NCI-H82 treated with DMSO at 0.1 percent for 48 hours (cell line): ENCODE measurements at regions not wholly inside any gene's neighbourhood (a gene's known extent, or its start where the extent isn't known, plus 50 kb on each side); places are given as distances from the start of the nearest gene placed in this dataset.

Source experiments
- DNase-seq: peaks from one replicate; lab custom pipeline; 2025; ENCODE audit not compliant: unreplicated experiment; lab: John Stamatoyannopoulos, UW

DNA sequence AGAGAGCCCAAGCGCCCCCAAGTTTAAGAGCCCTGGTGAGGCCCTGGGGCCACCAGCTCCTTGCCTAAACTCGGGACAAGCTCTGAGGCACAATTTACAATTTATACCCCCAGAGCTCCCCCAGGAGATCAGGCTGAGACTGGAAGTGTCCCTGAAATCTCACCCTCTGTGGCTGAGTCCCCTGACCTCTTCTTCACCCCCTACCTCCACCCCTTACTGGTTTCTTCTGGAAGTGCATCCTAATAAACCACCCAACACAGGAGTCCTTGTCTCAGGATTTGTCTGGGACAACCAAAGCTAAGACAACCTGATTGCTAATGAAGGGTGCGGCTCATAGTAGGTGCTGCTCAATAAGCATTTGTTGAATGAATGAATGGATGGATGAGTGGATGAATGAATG lies 206.4 kb downstream of the BCL11B start:
- no peak for DNase-seq

DNA sequence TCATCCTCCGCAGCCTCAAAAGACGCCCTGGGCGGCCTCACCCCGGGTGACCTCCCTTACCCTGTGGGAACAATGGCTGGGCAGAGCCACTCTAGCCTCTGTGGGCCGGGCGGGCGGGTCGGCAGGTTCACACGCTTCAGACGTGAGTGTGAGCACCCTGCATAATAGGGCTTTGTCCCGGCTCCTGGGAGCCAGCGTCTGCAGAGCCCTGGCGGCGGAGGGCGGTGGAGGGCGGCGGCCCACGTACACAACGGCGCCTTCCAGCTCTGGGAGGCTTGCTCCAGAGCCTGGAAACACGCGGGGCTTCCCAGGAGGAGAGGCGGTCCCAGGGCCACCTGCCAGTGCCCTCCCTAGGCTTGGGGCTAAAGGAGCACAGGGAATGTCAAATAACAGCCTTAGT lies 205.6 kb downstream of the BCL11B start:
- DNase-seq: no peak

DNA sequence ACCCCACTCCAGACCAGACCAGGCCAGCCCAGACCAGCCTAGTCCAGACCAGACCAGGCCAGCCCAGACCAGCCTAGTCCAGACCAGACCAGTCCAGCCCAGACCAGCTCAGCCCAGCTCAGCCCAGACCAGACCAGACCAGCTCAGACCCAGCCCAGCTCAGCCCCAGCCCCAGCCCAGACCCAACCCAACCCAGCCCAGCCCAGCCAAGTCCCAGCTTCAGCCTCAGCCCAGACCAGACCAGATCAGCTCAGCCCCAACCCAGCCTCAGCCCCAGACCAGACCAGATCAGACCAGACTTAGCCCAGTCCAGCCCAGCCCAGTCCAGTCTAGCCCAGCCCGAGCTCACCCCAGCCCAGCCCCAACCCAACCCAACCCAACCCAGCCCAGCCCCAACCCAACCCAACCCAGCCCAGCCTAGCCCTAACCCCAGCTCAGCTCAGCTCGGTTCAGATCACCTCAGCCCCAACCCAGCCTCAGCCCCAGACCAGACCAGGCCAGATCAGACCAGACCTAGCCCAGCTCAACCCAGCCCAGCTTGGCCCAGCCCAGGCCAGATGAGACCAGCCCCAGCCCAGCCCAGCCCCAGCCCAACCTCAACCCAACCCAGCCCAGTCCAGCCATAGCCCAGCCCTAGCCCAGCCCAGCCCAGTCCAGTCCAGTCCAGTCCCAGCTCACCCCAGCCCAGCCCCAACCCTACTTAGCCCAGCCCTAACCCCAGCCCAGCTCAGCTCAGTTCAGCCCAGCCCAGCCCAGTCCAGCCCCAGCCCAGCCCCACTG lies 204.7 kb downstream of the BCL11B start:
- DNase-seq: no peak

DNA sequence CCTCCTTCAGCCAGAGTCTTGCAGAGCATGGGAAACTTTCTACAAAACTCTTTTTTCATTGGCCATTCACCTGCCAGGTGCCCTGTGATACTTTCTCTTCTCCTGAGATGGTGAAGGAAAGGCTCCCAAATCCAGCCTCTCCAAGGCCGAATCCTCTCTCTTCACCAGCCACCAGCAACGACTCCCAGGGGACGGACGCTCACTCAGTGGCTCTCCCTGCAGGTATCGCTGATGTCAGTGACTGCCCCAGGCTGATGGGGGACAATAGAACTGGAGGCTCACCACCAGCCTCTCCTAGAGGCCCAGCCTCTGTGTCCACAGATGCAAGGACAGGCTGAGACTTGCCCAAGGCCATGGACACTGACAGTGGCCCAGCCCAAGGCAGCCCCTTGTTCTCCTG lies 204.1 kb downstream of the BCL11B start:
- DNase-seq: no peak

DNA sequence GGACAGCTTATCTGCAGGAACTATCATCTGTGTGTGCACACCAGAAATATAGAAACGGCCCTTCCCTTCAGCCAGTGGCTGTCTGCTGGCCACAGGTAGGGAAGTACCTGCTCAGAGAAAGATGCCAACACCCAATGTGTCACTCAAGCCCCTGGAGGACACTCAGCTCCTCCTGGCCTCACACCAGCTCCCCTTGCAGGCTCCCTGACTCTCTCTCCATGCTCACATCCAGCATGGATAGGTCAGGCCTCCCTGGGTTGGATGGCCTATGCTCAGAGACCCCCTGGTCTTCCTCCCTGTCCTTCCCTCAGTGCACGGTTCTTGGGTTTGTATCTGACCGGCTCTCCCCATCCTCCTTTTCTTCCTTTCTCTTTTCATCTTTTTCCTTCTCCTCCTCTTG lies 202.1 kb downstream of the BCL11B start:
- no peak for DNase-seq

DNA sequence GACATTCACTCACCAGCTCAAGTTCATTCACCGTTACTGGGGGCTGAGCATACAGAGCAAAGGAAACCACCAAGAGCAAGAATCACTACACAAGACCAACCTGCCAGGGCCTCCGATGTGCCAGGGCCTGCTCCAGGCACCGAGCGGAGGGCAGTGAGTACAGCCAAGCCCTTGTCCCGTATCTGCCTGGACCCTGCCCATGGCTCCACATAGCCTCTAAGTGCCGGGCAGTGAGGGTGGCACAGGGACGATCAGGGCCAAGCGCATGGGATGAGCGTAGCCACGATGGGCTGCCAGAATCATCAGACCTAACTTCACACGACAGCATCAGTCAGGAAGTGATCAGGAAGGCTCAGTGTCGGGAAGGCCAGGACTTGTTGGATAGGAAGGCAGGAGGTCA lies 199.6 kb downstream of the BCL11B start:
- no peak for DNase-seq

DNA sequence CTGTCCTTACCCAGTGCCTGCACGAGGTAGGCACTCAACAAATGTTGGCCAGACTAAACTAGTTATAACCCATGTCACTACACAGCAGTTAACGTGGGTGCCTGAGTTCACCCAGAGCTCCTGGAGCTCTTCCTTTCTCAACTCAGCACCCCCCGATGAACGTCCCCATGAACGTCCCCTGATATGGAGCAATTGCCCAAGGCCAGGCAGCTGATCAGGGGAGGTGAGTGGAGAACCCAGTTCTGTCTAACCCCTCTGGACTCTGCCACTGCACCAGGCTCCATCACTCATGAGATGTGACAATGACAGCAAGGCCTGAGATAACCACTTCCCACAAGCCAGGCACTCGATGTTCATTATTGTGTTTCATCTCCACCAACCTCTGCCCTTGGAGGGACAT lies 199.0 kb downstream of the BCL11B start:
- no peak for DNase-seq

DNA sequence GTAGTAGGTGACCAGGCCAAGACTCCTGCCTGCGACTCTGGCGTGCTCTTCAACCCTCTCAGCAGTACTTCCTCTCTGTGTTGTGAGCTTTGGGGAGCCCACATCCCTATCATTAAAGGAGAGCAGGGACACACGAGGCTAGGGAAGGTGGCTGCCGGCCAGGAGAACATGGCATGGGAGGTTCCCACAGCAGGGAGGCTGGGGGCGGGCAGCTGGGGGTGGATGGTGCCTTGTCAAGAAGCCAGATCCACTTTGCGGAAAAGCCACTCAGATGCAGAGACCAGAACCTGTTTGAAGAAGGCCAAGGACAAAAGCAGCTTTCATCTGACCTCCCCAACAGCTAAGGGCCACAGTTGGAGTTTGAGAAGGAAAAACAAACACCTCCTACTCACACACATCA lies 198.6 kb downstream of the BCL11B start:
- no peak for DNase-seq

DNA sequence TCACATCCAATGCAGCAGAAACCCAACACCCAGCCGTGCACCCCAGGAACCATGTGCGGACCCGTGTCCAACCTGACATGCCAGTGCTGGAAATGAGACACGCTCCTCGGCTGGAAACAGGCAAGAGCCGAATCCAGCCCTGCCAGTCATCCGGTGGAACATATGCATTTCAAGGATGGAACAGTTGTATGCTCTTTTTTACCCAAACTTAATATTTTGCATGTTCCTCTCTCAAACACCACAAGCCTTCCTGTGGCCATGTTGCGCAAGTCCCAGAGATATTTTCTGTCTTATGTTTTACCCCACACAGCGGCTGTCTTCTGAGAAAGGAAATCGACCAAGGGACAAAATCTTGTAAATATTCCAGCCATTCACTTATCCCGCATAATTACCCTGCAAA lies 196.9 kb downstream of the BCL11B start:
- no peak for DNase-seq

DNA sequence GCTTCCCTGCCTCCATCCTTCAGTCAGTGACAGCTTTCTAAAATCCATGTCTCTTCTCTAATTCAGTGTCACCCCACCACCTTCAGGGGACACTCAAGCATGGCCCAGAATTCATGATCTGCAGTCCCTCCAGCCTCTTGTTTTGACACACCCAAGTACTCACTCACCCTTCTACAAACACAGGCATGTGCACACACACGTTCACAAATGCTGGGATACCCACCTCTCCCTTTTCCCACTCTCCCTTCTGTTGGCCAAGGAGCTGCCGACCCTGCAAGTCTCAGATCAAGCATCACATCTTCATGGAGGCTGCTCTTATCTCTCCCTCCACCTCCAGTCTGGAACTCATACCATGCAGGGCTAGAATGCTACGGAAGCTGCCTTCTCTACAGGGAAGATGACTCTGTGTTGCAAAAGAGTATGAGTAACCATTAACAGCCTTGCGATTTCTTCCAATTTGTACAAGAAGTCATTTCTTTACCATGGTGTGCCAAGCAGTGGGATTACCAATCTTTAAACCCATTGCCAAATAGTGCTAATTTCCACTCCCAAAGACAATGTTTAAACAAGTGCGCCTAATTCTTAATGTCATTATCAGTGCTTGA lies 196.1 kb downstream of the BCL11B start:
- no peak for DNase-seq

DNA sequence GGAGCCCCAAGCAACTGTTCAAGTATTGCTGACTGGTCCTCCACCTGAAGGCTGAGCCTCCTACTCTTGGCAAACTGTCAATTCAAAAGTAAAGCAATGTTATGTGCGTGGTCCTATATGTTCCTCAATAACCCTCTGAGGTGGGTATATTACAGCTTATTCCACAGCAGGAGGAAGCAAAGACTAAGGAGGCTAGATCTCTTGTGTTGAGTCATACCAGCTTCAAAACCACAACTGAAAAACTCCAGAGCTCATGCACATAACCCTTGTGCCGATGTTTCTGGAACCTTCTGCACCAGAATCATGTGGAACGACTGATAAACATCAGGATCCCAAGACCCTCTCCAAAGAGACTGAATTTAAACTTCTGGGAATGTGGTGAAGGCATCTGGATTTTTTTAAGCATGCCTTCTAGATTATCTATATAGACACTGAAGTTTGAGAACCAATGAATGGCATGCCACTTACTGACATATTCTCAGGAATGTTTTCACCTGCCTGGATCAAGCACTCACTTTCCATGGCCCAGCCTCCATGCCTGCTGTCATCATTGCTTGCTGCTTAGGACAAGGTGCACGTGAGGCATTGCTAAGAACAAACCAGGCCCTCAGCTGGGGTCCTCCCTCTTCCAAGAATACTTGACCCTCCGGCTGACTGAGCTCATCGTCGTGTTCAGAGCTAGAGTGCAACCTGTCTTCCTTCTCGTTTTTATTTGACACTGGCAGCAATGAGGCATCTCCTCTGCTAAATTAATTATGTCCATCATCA lies 194.7 kb downstream of the BCL11B start:
- DNase-seq: no peak

DNA sequence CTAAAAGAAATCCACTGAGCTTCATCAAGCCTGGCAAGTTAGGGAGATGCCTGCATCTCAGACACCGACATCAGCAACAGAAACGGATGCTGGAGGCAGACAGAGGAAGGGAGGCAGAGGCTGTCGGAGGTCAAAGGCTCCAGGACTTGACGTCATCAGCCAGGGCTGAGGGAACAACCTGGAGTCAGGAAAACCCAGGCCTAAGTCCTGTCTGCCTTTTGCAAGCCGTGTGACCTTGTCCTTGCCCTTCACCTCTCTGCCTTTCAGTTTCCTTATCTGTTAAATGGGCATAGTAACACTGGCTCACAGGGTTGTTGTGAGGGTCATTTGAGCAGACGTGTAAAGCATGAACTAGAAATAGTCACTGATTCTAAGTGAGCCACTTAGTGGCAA lies 194.2 kb downstream of the BCL11B start:
- DNase-seq: no peak

DNA sequence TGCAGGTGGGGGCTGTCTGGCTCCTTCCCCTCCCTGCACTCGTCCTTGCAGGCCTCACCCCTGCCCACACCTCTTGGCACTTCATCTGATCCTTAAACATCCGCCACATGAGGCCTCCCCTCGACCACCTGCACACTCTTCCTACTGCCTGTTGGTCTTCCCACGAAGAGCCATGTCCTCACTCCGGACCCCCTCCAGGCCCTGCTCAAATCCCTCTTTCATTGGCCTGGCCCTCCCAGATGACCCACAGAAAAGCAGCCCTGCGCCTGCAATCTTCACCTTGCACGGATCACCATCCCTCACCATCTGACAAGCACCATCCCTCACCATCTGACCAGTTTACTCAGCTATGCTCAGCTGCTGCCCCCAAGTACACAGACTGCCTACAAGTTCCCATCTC lies 193.6 kb downstream of the BCL11B start:
- DNase-seq: no peak

DNA sequence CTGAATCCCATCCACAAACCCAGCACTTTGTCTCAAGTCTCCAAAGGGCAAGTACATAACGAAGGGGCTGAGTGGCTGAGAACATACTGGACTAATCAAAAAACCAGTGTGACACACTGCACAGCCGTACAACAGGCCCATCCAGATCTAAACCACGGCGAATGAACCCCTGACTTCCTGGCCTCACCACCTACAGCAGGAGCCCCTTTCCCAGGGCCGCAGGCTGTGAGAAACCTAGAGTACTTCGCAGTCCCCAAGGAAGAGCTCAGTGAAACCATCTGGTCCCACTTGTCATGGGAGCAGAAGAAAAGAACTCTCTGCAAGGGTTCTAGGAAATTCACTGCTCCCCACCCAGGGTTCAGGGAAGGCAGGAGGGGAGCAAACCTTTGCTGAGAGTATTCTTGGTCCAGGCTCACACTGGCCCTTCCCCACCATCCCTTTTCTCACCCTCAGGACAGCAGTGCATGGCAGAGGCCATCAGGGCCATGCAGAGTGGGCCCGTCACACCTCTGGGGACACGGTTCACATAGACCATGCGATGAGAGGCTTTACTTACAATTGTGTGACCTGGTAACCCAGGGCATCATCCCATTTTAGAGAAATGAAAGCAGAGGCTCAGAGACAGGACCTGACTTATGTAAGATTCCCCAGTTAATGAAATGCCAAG lies 192.8 kb downstream of the BCL11B start:
- no peak for DNase-seq

DNA sequence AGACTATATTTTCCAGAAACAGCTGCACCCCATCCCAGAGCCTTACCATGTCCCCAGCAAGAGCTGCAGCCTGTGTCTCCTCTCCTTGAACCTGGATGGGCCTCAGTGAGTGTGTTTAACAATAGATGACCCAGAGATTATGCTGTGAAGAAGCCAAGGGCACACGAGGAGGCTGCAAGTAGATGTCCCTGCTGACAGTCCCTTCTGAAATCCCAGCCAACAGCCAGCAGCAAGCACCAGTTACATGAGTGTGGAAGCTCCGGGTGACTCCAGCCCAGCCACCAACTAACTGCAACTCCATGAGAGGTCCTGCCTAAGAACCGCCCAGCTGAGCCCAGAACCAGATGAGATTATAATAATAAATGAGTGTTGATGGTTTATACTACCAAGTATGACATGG lies 191.7 kb downstream of the BCL11B start:
- DNase-seq: no peak

DNA sequence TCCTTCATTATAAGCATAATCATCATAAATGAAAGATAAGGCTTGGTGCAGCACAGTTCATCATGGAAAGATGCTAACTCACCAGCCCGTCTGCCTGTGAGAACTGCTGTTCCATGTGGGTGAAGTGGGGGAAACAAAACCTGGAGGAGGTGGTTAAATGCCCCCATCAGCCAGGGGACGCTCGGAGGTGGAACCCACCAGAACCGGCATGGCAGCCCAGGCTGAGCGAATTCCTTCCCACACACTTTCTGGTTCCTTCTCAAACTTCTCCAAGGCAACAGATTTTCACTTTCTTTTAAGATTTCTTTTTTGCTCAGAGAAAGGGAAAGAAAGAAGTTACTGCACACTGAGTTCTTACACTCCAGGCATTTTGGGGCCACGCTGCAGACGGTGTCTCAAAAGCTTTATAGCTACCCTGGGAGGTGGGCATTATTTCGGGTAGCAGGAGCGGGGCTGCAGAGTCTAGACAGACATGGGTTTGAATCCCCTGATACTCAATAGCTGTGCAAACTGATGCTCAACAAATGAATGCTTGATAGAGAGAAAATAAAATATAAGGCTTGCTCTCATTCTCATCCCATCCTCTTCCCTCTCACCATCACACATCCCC lies 190.7 kb downstream of the BCL11B start:
- no peak for DNase-seq

DNA sequence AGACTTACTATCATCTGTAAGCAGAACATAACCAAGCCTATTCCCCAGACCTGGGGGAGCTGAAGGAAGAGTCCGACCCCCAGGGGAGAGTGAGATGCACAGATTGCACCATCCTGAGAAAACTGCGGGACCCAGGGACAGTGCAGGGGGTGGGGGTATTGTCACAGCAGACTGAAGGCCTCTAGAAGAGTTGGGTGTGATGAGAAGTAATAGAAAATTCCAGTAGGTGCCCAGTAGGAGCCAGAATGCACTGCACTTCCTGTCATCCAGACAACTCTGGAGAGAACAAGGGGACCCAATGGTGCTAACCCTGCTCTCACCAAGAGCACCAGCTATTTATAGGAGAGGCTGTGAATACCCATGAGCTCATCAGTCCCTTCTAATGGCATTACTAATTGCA lies 190.1 kb downstream of the BCL11B start:
- no peak for DNase-seq

DNA sequence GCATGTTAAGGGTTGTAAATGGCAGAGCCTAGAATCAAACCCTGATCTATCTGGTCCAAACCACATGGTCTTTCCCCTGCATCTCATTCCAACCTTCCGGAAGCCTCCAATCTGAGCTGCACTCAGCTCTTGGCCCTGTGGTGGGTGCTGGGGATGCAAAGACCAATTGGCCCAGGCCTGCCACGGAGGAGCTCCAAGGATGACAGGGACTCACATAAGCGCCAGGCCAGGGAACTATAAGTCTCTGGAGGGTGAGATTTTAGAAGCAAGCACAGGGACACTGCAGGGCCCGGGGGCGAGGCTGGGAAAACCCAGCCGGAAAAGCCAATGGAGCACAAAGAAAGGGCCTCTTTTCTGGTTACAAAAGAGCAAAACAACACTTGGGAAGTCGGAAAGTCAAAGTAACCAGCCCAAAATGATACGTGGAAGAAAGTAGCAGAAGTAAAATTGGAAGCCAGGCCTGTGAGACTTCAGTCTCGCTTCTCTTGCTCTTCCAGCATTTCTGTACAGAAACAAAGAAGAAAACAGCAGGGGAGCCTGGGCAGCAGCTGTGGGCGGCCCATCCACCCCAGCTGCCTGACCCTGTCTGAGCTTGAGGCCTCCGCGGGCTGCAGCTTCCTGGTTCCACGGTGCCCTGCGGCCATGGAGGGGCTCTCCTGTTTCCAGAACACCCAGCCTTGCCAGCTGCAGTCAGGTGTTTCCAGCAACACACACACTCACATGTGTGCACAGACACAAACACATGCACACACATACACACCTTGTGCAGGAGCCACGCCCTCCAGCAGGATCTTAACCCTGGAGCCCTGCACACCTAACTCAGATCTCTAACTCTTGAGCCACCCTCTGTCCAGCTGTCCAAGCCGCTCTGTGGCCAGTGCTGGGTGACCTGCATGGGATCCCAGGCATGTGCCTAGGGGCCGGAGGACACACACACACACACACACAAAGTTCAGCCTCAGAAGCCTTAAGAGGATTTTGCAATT lies 178.2 kb downstream of the BCL11B start:
- DNase-seq: no peak

DNA sequence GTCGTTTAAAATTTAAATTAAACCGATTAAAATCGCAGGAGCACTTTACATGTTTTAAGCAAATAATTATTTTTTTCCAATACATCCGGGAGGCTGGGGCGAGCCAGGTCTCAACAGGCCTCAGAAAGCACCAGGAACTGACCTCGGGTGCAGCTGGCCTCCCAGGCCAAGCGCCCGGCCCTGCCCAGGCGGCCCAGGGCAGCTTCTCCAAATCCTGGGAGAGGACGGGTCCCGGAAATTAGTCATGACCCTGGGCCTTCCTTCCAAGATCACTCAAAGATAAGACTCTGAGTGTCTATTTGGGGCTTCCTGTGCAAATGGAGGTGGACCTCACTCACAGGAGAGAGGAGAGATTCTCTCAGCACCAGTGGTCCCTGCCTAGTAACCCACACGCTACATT lies 177.1 kb downstream of the BCL11B start:
- DNase-seq: no peak

DNA sequence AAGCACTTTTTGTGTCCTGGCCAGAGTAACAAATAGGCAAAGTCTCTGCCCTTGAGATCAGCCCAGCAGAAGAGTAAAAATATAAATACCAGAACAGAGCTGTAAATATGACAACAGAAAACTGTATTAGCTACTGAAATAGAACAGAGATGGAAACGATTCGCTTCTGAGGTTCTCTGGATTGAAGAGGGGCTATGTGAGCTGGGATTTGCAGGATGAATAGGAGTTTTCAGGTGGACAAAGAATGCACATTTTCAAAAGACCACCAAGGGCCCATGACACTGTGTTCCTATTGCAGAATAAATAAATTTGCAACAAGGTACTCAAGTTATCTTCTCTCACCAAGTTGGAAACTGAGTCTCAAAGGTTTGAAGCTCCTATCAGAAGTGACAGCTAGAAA lies 176.6 kb downstream of the BCL11B start:
- DNase-seq: no peak
